Uterus (tissue), 2 donors: ENCODE measurements at regions not wholly inside any gene's neighbourhood (a gene's known extent, or its start where the extent isn't known, plus 50 kb on each side); places are given as distances from the start of the nearest gene placed in this dataset.

Experiments
- POLR2A ChIP-seq, 2 donors: fragments of 450-650 bp; IDR thresholded peaks; one replicate each; pipeline ENCODE4 v1.6.1; 2016; ENCODE audit warnings: antibody characterized with exemption in 2 of 2, mild to moderate bottlenecking in 1 of 2, moderate library complexity in 1 of 2
- TF ChIP-seq, protein P1 (sequence below), 4 experiments: fragments of 200-600 bp in 2 of 4; fragments of 450-650 bp in 2 of 4; sonication (generic) in 2 of 4; IDR thresholded peaks; one replicate each; pipeline ENCODE4 v1.5.1; 2016 to 2019; ENCODE audit warnings: antibody characterized with exemption in 4 of 4, mild to moderate bottlenecking in 2 of 4, moderate library complexity in 1 of 4

DNA sequence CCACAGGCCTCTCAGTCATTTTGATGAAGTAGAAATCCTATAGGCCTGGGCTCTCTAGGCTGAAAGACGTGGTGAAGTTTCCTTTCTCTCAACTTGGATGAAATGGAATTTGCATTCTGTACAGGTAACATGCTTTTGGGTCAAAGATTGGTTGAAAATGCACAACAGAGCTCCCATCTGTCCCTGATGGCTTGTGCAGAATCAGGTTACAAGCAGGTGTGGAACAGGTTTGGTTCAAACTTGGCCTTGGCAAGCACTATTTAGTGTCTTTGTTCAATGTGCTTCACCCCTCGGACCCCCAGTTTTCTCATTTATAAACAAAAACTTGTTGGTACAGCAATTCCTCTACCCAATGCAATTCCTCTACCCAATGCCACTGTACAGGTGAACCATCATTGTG lies 1493.0 kb downstream of the AACS start:
- TF ChIP-seq, protein P1, sequence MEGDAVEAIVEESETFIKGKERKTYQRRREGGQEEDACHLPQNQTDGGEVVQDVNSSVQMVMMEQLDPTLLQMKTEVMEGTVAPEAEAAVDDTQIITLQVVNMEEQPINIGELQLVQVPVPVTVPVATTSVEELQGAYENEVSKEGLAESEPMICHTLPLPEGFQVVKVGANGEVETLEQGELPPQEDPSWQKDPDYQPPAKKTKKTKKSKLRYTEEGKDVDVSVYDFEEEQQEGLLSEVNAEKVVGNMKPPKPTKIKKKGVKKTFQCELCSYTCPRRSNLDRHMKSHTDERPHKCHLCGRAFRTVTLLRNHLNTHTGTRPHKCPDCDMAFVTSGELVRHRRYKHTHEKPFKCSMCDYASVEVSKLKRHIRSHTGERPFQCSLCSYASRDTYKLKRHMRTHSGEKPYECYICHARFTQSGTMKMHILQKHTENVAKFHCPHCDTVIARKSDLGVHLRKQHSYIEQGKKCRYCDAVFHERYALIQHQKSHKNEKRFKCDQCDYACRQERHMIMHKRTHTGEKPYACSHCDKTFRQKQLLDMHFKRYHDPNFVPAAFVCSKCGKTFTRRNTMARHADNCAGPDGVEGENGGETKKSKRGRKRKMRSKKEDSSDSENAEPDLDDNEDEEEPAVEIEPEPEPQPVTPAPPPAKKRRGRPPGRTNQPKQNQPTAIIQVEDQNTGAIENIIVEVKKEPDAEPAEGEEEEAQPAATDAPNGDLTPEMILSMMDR (IDR thresholded peaks at IDR 0.05) = no peak
- no peak for TF ChIP-seq POLR2A (IDR thresholded peaks at IDR 0.05)
